CD4-positive, CD25-positive, alpha-beta regulatory T cell (primary cell): ENCODE measurements at regions not wholly inside any gene's neighbourhood (a gene's known extent, or its start where the extent isn't known, plus 50 kb on each side); places are given as distances from the start of the nearest gene placed in this dataset.
A peak's percentile ranks its signal among the peaks of the same experiment; 100 is the strongest.

Experiments used
- ATAC-seq, 2 donors: fragments of 150-1000 bp; cut with Tn5 transposase; one replicate each; pipeline ENCODE4 v1.10.0; 2021; ENCODE audit warnings: low read depth in 2 of 2, moderate number of reproducible peaks in 2 of 2, moderate library complexity in 1 of 2
- DNase-seq, 3 donors: peaks; one replicate each; pipeline versions ENCODE4 v3.0.0 to v3.0.0-alpha.2; 2012 to 2022; ENCODE audit warnings: mixed read lengths in 1 of 3
- H3K27ac ChIP-seq: one replicate; pipeline ENCODE4 v1.7.0; 2013; ENCODE audit warnings: mild to moderate bottlenecking, low read length; ENCODE audit not compliant: insufficient read depth, poor library complexity, severe bottlenecking
- H3K27me3 ChIP-seq: one replicate; pipeline ENCODE4 v1.7.0; 2013; ENCODE audit warnings: low read length; ENCODE audit not compliant: control insufficient read depth, insufficient read depth
- H3K36me3 ChIP-seq: one replicate; pipeline ENCODE4 v1.7.0; 2013; ENCODE audit warnings: mild to moderate bottlenecking, low read length, moderate library complexity; ENCODE audit not compliant: control insufficient read depth, insufficient read depth
- H3K4me1 ChIP-seq: 2 replicates; pipeline ENCODE4 v1.7.0; 2013; ENCODE audit warnings: mild to moderate bottlenecking, low read length; ENCODE audit not compliant: insufficient read depth, control insufficient read depth, poor library complexity, severe bottlenecking
- H3K4me3 ChIP-seq: one replicate; pipeline ENCODE4 v1.7.0; 2013; ENCODE audit warnings: low read depth, mild to moderate bottlenecking, low read length, moderate library complexity
- H3K9me3 ChIP-seq, 2 experiments: 1 replicate in 1 of 2; 2 replicates in 1 of 2; pipeline ENCODE4 v1.7.0; 2013; ENCODE audit warnings: low read length in 2 of 2, mild to moderate bottlenecking in 1 of 2, moderate library complexity in 1 of 2; ENCODE audit not compliant: control insufficient read depth in 2 of 2
- H3K27ac Mint-ChIP-seq, 3 donors: one replicate each; pipeline ENCODE4 v1.8.0; 2020 to 2022; ENCODE audit warnings: mild to moderate bottlenecking in 3 of 3, mixed read lengths in 3 of 3, moderate library complexity in 2 of 3
- H3K27me3 Mint-ChIP-seq: one replicate; pipeline ENCODE4 v1.8.0; 2022; ENCODE audit warnings: mild to moderate bottlenecking, mixed read lengths
- H3K36me3 Mint-ChIP-seq: one replicate; pipeline ENCODE4 v1.8.0; 2020; ENCODE audit warnings: mixed read lengths
- H3K4me1 Mint-ChIP-seq, 4 donors: one replicate each; pipeline ENCODE4 v1.8.0; 2020 to 2022; ENCODE audit warnings: mixed read lengths in 4 of 4, mild to moderate bottlenecking in 1 of 4
- H3K4me3 Mint-ChIP-seq, 4 donors: one replicate each; pipeline ENCODE4 v1.8.0; 2020 to 2022; ENCODE audit warnings: mild to moderate bottlenecking in 4 of 4, mixed read lengths in 4 of 4, moderate library complexity in 3 of 4
- H3K9me3 Mint-ChIP-seq, 7 donors: one replicate each; pipeline ENCODE4 v1.8.0; 2020 to 2022; ENCODE audit warnings: mixed read lengths in 7 of 7, mild to moderate bottlenecking in 3 of 7, moderate library complexity in 2 of 7

DNA sequence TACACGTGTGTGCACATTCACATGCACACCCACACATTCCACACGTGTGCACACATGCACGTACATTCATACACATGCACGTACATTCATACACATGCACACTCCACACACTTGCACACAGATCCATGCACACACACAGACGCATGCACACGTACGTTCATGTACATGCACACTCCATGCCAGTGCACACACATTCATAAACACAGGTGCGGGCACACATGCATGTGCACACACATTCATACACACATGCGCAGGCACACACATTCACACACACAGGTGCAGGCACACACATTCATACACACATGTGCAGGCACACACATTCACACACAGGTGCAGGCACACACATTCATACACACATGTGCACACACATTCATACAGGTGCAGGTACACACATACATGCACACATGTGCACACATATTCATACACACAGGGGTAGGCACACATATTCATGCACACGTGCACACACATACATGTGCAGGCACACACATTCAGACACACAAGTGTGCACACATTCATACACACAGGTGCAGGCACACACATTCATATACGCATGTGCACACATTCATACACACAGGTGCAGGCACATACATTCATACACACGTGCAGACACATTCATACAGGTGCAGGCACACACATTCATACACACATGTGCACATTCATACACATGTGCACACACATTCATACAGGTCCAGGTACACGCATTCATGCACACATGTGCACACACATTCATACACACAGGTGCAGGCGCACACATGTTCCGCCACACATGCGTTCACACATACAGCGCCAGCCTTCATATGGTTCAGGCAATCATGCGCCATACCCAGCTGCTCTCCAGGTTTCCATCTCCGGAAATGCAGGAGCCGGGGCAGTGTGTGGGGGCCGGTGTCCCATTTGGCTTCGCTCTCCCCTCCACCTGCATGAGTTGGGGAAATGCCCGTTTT is 124.8 kb downstream of the HMX1 start:
- Mint-ChIP-seq H3K36me3 (no peaks in the 10 kb centered on the region), H3K4me1 (no peaks in the 10 kb centered on the region), H3K27ac (no peak overlapping the region), H3K27me3 (peaks cover 6% of the 10 kb centered on the region), H3K4me3 (no peak overlapping the region), H3K9me3 (peaks cover 0 to 5% (median 0%) of the 10 kb centered on the region in 7 donors)
- Histone ChIP-seq H3K27me3 (no peaks in the 10 kb centered on the region), H3K9me3 (no peaks in the 10 kb centered on the region), H3K36me3 (no peaks in the 10 kb centered on the region), H3K4me1 (no peaks in the 10 kb centered on the region), H3K27ac (no peak overlapping the region), H3K4me3 (no peak overlapping the region)
- DNase-seq (no peak), ATAC-seq (no peak)

DNA sequence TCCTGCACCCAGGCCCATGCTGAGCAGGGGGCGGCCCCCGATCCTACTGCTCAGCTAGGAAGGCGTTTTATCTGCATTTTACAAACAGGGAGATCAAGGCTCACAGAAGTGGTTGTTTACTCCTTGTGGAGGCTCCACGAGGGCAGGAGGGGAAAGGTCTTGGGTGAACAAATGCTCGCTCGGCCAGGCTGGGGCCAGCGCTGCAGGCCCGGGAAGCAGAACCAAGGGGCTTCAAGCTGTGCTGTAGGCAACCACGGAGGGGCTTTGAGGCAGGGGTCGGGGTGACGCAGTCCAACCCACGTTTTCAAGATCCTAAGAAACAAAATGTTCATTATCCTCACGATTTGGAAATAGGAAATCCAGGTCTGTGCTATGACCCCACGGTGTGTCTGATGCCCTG is 125.8 kb downstream of the HMX1 start:
- no peak for ATAC-seq
- no peaks in the 10 kb centered on the region for H3K9me3 ChIP-seq
- Mint-ChIP-seq H3K9me3 (peaks cover 0 to 5% (median 0%) of the 10 kb centered on the region in 7 donors), H3K4me3 (no peak overlapping the region), H3K36me3 (no peaks in the 10 kb centered on the region), H3K4me1 (no peaks in the 10 kb centered on the region), H3K27me3 (peaks cover 6% of the 10 kb centered on the region), H3K27ac (no peak overlapping the region)
- no peak for DNase-seq
- H3K27me3 ChIP-seq = no peaks in the 10 kb centered on the region
- no peaks in the 10 kb centered on the region for H3K4me1 ChIP-seq
- no peak overlapping the region for H3K4me3 ChIP-seq
- no peak overlapping the region for H3K27ac ChIP-seq
- H3K36me3 ChIP-seq = no peaks in the 10 kb centered on the region

GRCh38 chr4:8745005-8745790 is 126.4 kb downstream of the HMX1 start:
- no peak overlapping the region for H3K27ac ChIP-seq
- H3K4me3 ChIP-seq = no peak overlapping the region
- no peaks in the 10 kb centered on the region for H3K27me3 ChIP-seq
- no peaks in the 10 kb centered on the region for H3K36me3 ChIP-seq
- Mint-ChIP-seq H3K9me3 (peaks cover 0 to 5% (median 0%) of the 10 kb centered on the region in 7 donors), H3K27me3 (peaks cover 6% of the 10 kb centered on the region), H3K27ac (no peak overlapping the region), H3K4me1 (no peaks in the 10 kb centered on the region), H3K4me3 (no peak overlapping the region), H3K36me3 (no peaks in the 10 kb centered on the region)
- DNase-seq (no peak), ATAC-seq (no peak)
- no peaks in the 10 kb centered on the region for H3K4me1 ChIP-seq
- H3K9me3 ChIP-seq = no peaks in the 10 kb centered on the region

DNA sequence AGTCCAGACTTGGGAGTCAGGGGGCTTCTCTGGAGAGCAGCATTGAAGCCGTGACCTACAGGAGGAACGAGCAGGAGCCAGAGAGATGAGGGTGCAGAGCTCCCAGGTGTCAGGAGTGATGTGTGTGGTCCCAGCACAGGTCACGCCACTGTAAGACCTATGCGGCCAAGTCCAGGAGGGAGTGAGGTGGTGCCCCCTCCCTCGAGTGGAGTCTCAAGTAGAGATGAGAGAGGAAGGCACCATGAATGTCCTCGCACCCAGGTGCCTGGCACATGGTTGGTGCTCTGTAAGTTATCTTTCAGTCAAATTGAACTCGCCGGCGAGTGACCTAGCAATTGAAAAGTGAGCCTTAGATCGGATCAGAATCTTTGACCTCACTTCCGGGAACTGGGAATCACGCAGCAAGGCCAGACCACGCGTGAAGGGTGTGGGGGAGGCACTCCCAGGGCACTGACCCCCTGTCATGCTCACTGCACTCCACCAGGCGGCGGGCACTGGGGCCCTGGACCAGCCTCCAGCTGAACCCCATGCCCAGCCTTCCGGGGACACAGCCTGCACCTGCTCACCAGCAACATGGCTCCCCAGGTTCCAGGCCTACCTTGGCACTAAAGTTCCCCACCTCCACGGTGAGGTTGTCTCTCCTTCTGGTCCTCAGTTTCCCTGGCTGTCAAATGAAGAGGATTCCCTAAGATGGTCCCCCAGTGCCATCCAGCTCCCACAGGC is 127.4 kb downstream of the HMX1 start:
- Histone ChIP-seq H3K4me3 (no peak overlapping the region), H3K4me1 (no peaks in the 10 kb centered on the region), H3K27ac (no peak overlapping the region), H3K9me3 (no peaks in the 10 kb centered on the region), H3K36me3 (no peaks in the 10 kb centered on the region), H3K27me3 (no peaks in the 10 kb centered on the region)
- no peak for DNase-seq
- Mint-ChIP-seq H3K36me3 (no peaks in the 10 kb centered on the region), H3K9me3 (peaks cover 0 to 5% (median 0%) of the 10 kb centered on the region in 7 donors), H3K27ac (no peak overlapping the region), H3K4me1 (no peaks in the 10 kb centered on the region), H3K4me3 (no peak overlapping the region), H3K27me3 (peaks cover 6% of the 10 kb centered on the region)
- no peak for ATAC-seq

- DNase-seq = no peak
- Histone ChIP-seq H3K4me1 (no peaks in the 10 kb centered on the region), H3K27me3 (no peaks in the 10 kb centered on the region), H3K36me3 (no peaks in the 10 kb centered on the region), H3K9me3 (no peaks in the 10 kb centered on the region), H3K27ac (no peak overlapping the region), H3K4me3 (no peak overlapping the region)
- H3K4me3 Mint-ChIP-seq = peak overlapping the region in 1 of 4 donors; percentile 51
- H3K36me3 Mint-ChIP-seq = no peaks in the 10 kb centered on the region
- H3K9me3 Mint-ChIP-seq = peaks cover 0 to 5% (median 0%) of the 10 kb centered on the region in 7 donors
- peaks cover 6% of the 10 kb centered on the region for H3K27me3 Mint-ChIP-seq
- no peaks in the 10 kb centered on the region for H3K4me1 Mint-ChIP-seq
- no peak for ATAC-seq
- H3K27ac Mint-ChIP-seq = peak overlapping the region in 1 of 3 donors; percentile 9
Observed at GRCh38 chr4:8742546-8742945, 129.1 kb downstream of the HMX1 start.

- H3K4me3 ChIP-seq = no peak overlapping the region
- no peaks in the 10 kb centered on the region for H3K9me3 ChIP-seq
- Mint-ChIP-seq H3K4me3 (no peak overlapping the region), H3K4me1 (no peaks in the 10 kb centered on the region), H3K36me3 (no peaks in the 10 kb centered on the region), H3K9me3 (peaks cover 0 to 6% (median 0%) of the 10 kb centered on the region in 7 donors), H3K27me3 (peaks cover 6% of the 10 kb centered on the region), H3K27ac (no peak overlapping the region)
- no peaks in the 10 kb centered on the region for H3K27me3 ChIP-seq
- DNase-seq (no peak), ATAC-seq (no peak)
- no peak overlapping the region for H3K27ac ChIP-seq
- no peaks in the 10 kb centered on the region for H3K4me1 ChIP-seq
- no peaks in the 10 kb centered on the region for H3K36me3 ChIP-seq
Observed at GRCh38 chr4:8741513-8742226, 130.0 kb downstream of the HMX1 start.
